Activated naive CD8-positive, alpha-beta T cell treated with anti-CD3 and anti-CD28 coated beads, Interleukin-2, amount 10 ng/mL, durations not matched to agents 7 days and 5 days (primary cell): ENCODE measurements at regions not wholly inside any gene's neighbourhood (a gene's known extent, or its start where the extent isn't known, plus 50 kb on each side); places are given as distances from the start of the nearest gene placed in this dataset.
"Not testable (repeated sequence)": the region's sequence is repeated elsewhere in the genome, so short reads cannot be mapped to it uniquely, and the experiment has no call there.

Experiments
- ATAC-seq: fragments of 150-1000 bp; cut with Tn5 transposase; one replicate; pipeline ENCODE4 v1.10.0; 2021; ENCODE audit warnings: low read depth, moderate library complexity
- POLR2A ChIA-PET: fragments of 350-600 bp; sonication (Branson Sonifier 250); formaldehyde crosslinking; loops from one replicate; lab custom pipeline; 2021; ENCODE audit warnings: antibody characterized with exemption; lab: Charles Lee
- DNase-seq: peaks from one replicate; pipeline ENCODE4 v3.0.0; 2021
- H3K27ac Mint-ChIP-seq: one replicate; pipeline ENCODE4 v1.8.0; 2022; ENCODE audit warnings: mild to moderate bottlenecking, mixed read lengths
- H3K27me3 Mint-ChIP-seq: one replicate; pipeline ENCODE4 v1.8.0; 2022; ENCODE audit warnings: mild to moderate bottlenecking, moderate library complexity, mixed read lengths
- H3K36me3 Mint-ChIP-seq: one replicate; pipeline ENCODE4 v1.8.0; 2021; ENCODE audit warnings: mild to moderate bottlenecking, mixed read lengths
- H3K4me1 Mint-ChIP-seq: one replicate; pipeline ENCODE4 v1.8.0; 2021; ENCODE audit warnings: mixed read lengths
- H3K4me3 Mint-ChIP-seq: one replicate; pipeline ENCODE4 v1.8.0; 2022; ENCODE audit warnings: mild to moderate bottlenecking, moderate library complexity, mixed read lengths
- H3K9me3 Mint-ChIP-seq: one replicate; pipeline ENCODE4 v1.8.0; 2021; ENCODE audit warnings: mixed read lengths

GRCh38 chr4:60729194-60729593 is 470.9 kb upstream of the ADGRL3 start:
- no peaks in the 10 kb centered on the region for H3K9me3 Mint-ChIP-seq
- ATAC-seq (no peak), DNase-seq (no peak)
- H3K36me3 Mint-ChIP-seq = no peaks in the 10 kb centered on the region
- no peak overlapping the region for H3K4me3 Mint-ChIP-seq
- POLR2A ChIA-PET = no interaction called here
- H3K4me1 Mint-ChIP-seq = no peaks in the 10 kb centered on the region
- H3K27me3 Mint-ChIP-seq = no peaks in the 10 kb centered on the region
- no peak overlapping the region for H3K27ac Mint-ChIP-seq

DNA sequence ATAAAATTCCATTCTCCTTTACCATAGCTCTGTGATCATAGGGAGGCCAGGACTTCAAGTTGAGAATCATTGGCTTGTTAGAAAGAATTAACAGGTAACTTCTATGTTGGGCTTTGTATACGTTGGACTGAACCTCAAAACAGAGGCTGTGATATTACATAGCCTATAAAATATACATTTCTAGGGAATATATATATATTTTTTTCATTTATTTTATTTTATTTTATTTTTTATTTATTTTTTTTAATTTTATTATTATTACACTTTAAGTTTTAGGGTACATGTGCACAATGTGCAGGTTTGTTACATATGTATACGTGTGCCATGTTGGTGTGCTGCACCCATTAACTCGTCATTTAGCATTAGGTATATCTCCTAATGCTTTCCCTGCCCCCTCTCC is 470.4 kb upstream of the ADGRL3 start:
- H3K9me3 Mint-ChIP-seq, H3K4me1 Mint-ChIP-seq, H3K27ac Mint-ChIP-seq, H3K36me3 Mint-ChIP-seq, H3K4me3 Mint-ChIP-seq, DNase-seq, POLR2A ChIA-PET, ATAC-seq, H3K27me3 Mint-ChIP-seq: not testable (repeated sequence)

- no peaks in the 10 kb centered on the region for H3K36me3 Mint-ChIP-seq
- no peak for ATAC-seq
- H3K27ac Mint-ChIP-seq = no peak overlapping the region
- DNase-seq = no peak
- no peaks in the 10 kb centered on the region for H3K4me1 Mint-ChIP-seq
- no peak overlapping the region for H3K4me3 Mint-ChIP-seq
- POLR2A ChIA-PET = no interaction called here
- no peaks in the 10 kb centered on the region for H3K27me3 Mint-ChIP-seq
- peaks cover 4% of the 10 kb centered on the region for H3K9me3 Mint-ChIP-seq
Measured at GRCh38 chr4:60737858-60738257, 462.3 kb upstream of the ADGRL3 start.

DNA sequence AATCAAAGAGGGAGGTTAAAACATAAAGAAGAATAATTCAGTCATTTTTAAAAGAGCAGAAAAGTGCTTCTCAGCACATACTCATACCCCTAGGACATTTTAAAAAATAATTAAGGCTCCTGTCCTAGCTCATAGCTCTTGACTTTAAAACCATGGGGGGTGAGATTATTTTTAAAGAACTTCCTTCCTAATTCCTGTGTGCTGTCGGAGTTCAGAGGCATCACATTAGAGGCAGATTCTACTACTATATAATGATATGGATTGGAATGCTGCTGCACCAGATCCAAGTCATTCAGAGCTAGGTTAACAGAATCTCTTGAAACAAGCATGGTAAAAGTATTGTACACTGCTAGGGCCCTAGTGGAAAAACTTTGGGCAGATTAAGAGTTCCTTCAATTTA is 456.5 kb upstream of the ADGRL3 start:
- H3K9me3 Mint-ChIP-seq = no peaks in the 10 kb centered on the region
- POLR2A ChIA-PET = no interaction called here
- H3K36me3 Mint-ChIP-seq = no peaks in the 10 kb centered on the region
- H3K4me1 Mint-ChIP-seq = no peaks in the 10 kb centered on the region
- no peak overlapping the region for H3K4me3 Mint-ChIP-seq
- DNase-seq = no peak
- H3K27me3 Mint-ChIP-seq = no peaks in the 10 kb centered on the region
- ATAC-seq = no peak
- no peak overlapping the region for H3K27ac Mint-ChIP-seq

- Mint-ChIP-seq H3K9me3 (peaks cover 2% of the 10 kb centered on the region), H3K4me1 (no peaks in the 10 kb centered on the region), H3K36me3 (no peaks in the 10 kb centered on the region), H3K4me3 (no peak overlapping the region), H3K27ac (no peak overlapping the region), H3K27me3 (no peaks in the 10 kb centered on the region)
- ATAC-seq (no peak), DNase-seq (no peak)
- POLR2A ChIA-PET = no interaction called here
Measured at GRCh38 chr4:60744767-60745166, 455.4 kb upstream of the ADGRL3 start.

GRCh38 chr4:60745800-60746571 is 454.1 kb upstream of the ADGRL3 start:
- Mint-ChIP-seq H3K36me3 (no peaks in the 10 kb centered on the region), H3K9me3 (peaks cover 2% of the 10 kb centered on the region), H3K4me3 (no peak overlapping the region), H3K27ac (no peak overlapping the region), H3K27me3 (no peaks in the 10 kb centered on the region), H3K4me1 (no peaks in the 10 kb centered on the region)
- DNase-seq (no peak), ATAC-seq (no peak)
- POLR2A ChIA-PET = no interaction called here

- H3K27ac Mint-ChIP-seq = no peak overlapping the region
- no peaks in the 10 kb centered on the region for H3K27me3 Mint-ChIP-seq
- ATAC-seq = no peak
- H3K9me3 Mint-ChIP-seq = peaks cover 2% of the 10 kb centered on the region
- H3K4me3 Mint-ChIP-seq = no peak overlapping the region
- no peak for DNase-seq
- H3K4me1 Mint-ChIP-seq = no peaks in the 10 kb centered on the region
- no peaks in the 10 kb centered on the region for H3K36me3 Mint-ChIP-seq
- POLR2A ChIA-PET = no interaction called here
Measured at GRCh38 chr4:60750962-60751361, 449.2 kb upstream of the ADGRL3 start.

DNA sequence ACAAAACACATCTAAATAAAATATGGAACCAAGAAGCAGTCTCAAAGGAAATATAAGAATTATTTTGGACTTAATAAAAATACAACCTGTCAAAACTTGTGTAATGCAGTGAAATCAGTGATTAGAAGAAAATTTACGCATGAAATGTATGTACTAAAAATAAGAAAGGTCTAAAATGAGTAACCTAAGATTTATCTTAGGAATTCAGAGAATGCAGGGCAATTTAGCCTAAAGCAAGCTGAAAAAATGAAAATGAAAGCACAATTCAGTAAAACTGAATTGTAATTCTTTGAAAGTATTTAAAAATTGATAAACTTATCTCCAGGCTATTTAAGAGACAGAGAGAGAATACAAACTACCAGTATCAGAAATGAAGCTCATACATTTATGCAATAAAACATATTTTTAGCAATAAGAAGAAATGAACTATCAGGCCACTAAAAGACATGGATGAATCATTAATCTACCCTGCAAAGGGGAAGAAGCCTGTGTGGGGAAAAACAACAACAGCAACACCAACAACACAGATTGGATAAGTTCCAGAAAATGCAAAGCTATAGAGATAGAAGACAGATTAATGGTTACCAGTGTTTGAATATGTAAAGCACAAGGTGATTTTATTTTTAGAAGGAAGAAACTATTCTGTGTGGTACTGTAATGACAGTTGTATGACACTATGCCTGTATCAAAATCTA is 442.0 kb upstream of the ADGRL3 start:
- DNase-seq (no peak), ATAC-seq (no peak)
- H3K4me1 Mint-ChIP-seq = no peaks in the 10 kb centered on the region
- no peaks in the 10 kb centered on the region for H3K27me3 Mint-ChIP-seq
- POLR2A ChIA-PET = no interaction called here
- no peaks in the 10 kb centered on the region for H3K36me3 Mint-ChIP-seq
- H3K4me3 Mint-ChIP-seq = no peak overlapping the region
- no peak overlapping the region for H3K27ac Mint-ChIP-seq
- H3K9me3 Mint-ChIP-seq = no peaks in the 10 kb centered on the region

- no peaks in the 10 kb centered on the region for H3K27me3 Mint-ChIP-seq
- DNase-seq = no peak
- ATAC-seq = no peak
- POLR2A ChIA-PET = no interaction called here
- H3K4me1 Mint-ChIP-seq = no peaks in the 10 kb centered on the region
- no peak overlapping the region for H3K4me3 Mint-ChIP-seq
- no peak overlapping the region for H3K27ac Mint-ChIP-seq
- no peaks in the 10 kb centered on the region for H3K9me3 Mint-ChIP-seq
- no peaks in the 10 kb centered on the region for H3K36me3 Mint-ChIP-seq
Measured at GRCh38 chr4:60759518-60760245, 440.4 kb upstream of the ADGRL3 start.

DNA sequence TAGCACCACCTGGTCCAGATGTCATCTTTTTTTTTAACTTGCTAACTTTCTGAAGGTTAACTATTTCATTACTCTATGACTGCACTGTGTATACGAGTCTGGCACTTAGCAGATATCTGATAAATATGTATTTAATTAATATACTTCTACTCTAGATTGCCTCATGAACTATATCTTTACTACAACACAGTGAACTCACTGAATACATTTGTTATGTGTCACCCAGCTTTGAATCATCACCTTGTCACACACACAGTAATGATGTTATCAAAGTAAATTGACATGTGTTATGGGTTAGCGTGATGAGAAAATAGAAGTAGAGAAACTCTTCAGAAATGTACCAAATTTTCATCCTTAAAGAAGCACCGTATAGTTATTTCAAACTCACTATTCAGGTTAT is 419.3 kb upstream of the ADGRL3 start:
- POLR2A ChIA-PET = no interaction called here
- no peak overlapping the region for H3K27ac Mint-ChIP-seq
- H3K36me3 Mint-ChIP-seq = no peaks in the 10 kb centered on the region
- H3K27me3 Mint-ChIP-seq = no peaks in the 10 kb centered on the region
- H3K4me3 Mint-ChIP-seq = no peak overlapping the region
- no peaks in the 10 kb centered on the region for H3K4me1 Mint-ChIP-seq
- DNase-seq = no peak
- H3K9me3 Mint-ChIP-seq = peaks cover 4% of the 10 kb centered on the region
- ATAC-seq = no peak

DNA sequence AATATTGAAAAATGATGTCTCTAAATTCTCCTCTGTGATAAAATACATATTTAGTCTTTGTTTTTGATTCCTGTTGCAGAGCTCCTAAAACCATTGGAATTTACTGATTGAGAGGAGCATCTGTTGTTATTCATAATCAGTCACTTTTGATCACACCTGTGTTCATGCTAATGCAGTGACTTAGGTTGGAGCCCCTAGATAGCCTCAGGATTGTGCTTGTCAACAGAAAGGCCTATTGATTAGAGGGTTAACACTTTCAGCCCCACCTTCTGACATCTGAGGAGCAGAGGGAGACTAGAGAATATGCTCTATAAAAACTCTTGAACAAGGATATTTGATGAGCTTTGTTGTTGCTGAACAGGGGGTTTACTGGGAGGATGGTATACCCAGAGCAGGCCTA is 409.5 kb upstream of the ADGRL3 start:
- H3K27ac Mint-ChIP-seq = no peak overlapping the region
- no peaks in the 10 kb centered on the region for H3K4me1 Mint-ChIP-seq
- DNase-seq (no peak), ATAC-seq (no peak)
- POLR2A ChIA-PET = no interaction called here
- H3K27me3 Mint-ChIP-seq = no peaks in the 10 kb centered on the region
- H3K4me3 Mint-ChIP-seq = no peak overlapping the region
- H3K36me3 Mint-ChIP-seq = no peaks in the 10 kb centered on the region
- peaks cover 2% of the 10 kb centered on the region for H3K9me3 Mint-ChIP-seq

GRCh38 chr4:60794372-60794771 is 405.8 kb upstream of the ADGRL3 start:
- Mint-ChIP-seq H3K27me3 (no peaks in the 10 kb centered on the region), H3K4me1 (no peaks in the 10 kb centered on the region), H3K36me3 (no peaks in the 10 kb centered on the region), H3K27ac (no peak overlapping the region), H3K9me3 (peaks cover 1% of the 10 kb centered on the region), H3K4me3 (no peak overlapping the region)
- DNase-seq = no peak
- no peak for ATAC-seq
- POLR2A ChIA-PET = no interaction called here

DNA sequence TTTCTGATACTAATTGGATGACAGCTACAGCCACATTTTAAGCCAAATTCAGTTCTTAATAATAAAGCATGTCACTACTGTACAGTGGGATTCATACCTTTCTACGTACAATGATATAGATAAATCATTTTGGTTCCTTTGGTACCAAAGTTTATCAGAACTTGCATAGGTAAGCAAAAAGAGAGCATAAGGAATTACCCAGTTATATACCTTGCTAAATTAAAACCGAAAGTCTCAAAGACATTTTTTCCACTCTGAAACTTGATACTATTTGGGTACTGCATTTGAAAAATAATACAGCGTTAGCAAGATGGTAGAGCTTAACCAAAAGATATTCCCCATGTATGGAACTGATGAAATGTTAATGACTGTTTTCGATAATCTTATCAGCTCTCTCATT is 400.9 kb upstream of the ADGRL3 start:
- H3K4me1 Mint-ChIP-seq = no peaks in the 10 kb centered on the region
- no peaks in the 10 kb centered on the region for H3K27me3 Mint-ChIP-seq
- no peak for DNase-seq
- H3K9me3 Mint-ChIP-seq = peaks cover 1% of the 10 kb centered on the region
- ATAC-seq = no peak
- no peak overlapping the region for H3K27ac Mint-ChIP-seq
- no peaks in the 10 kb centered on the region for H3K36me3 Mint-ChIP-seq
- no peak overlapping the region for H3K4me3 Mint-ChIP-seq
- POLR2A ChIA-PET = no interaction called here

GRCh38 chr4:60800701-60801100 is 399.4 kb upstream of the ADGRL3 start:
- H3K4me3 Mint-ChIP-seq = no peak overlapping the region
- ATAC-seq = no peak
- POLR2A ChIA-PET = no interaction called here

More at GRCh38 chr4:60800701-60801100, 399.4 kb upstream of the ADGRL3 start:
- H3K9me3 Mint-ChIP-seq = peaks cover 1% of the 10 kb centered on the region
- no peak overlapping the region for H3K27ac Mint-ChIP-seq
- no peaks in the 10 kb centered on the region for H3K27me3 Mint-ChIP-seq
- DNase-seq = no peak
- no peaks in the 10 kb centered on the region for H3K36me3 Mint-ChIP-seq
- H3K4me1 Mint-ChIP-seq = no peaks in the 10 kb centered on the region
